ENCODE measurements at regions not wholly inside any gene's neighbourhood (a gene's known extent, or its start where the extent isn't known, plus 50 kb on each side); places are given as distances from the start of the nearest gene placed in this dataset.

DNA sequence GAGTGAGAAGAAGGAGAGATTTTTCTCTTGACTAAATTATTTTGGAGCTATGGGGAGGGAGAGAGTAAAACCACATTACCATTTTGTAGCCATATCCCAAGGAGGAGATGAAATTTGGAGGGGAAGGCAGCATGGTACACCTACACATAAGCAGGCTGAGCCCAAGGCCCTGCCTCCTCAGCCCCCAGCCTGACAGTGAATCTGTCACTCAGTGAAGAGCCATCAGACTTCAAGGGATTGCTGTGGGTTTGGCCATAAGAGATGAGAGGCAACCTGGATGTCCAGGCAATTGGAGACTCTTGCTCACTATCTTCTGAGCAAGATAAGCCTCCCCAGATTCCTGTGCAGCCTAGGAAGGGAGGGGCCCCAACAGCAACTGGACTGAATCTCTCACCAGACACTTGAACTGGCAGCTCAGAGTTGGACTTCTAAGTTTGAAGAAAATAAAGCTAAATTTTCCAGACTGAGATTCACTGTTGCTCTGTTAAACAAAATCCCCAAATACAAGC is 216.6 kb downstream of the SEMA6A start:
- ATAC-seq (no peak), DNase-seq (ENCODE audit: low read depth, low spot score) (no peak)
- POLR2A ChIA-PET, result no interaction called here
- CTCF ChIA-PET, result no interaction called here
- Histone ChIP-seq H3K9me3 (ENCODE audit: control insufficient read depth, insufficient read depth, low read depth, low read length) (no peaks in the 10 kb centered on the region), H3K27ac (ENCODE audit: low read length) (no peak overlapping the region), H3K27me3 (ENCODE audit: control insufficient read depth, insufficient read depth, low read length) (no peaks in the 10 kb centered on the region), H3K36me3 (ENCODE audit: control insufficient read depth, insufficient read depth, low read length) (no peaks in the 10 kb centered on the region), H3K4me3 (ENCODE audit: low read depth in 2 of 2, low read length in 2 of 2) (no peak overlapping the region), H3K4me1 (ENCODE audit: control insufficient read depth, insufficient read depth, low read length) (no peaks in the 10 kb centered on the region)
- TF ChIP-seq TCF7L2 (IDR thresholded peaks at IDR 0.05; ENCODE audit: low read depth, low read length) (no peak), POLR2AphosphoS5 (IDR thresholded peaks at IDR 0.05; ENCODE audit: low read depth, low read length) (no peak), SIN3A (IDR thresholded peaks at IDR 0.05; ENCODE audit: borderline replicate concordance, insufficient read depth, low read depth, low read length) (no peak)
- TF ChIP-seq, protein P1, sequence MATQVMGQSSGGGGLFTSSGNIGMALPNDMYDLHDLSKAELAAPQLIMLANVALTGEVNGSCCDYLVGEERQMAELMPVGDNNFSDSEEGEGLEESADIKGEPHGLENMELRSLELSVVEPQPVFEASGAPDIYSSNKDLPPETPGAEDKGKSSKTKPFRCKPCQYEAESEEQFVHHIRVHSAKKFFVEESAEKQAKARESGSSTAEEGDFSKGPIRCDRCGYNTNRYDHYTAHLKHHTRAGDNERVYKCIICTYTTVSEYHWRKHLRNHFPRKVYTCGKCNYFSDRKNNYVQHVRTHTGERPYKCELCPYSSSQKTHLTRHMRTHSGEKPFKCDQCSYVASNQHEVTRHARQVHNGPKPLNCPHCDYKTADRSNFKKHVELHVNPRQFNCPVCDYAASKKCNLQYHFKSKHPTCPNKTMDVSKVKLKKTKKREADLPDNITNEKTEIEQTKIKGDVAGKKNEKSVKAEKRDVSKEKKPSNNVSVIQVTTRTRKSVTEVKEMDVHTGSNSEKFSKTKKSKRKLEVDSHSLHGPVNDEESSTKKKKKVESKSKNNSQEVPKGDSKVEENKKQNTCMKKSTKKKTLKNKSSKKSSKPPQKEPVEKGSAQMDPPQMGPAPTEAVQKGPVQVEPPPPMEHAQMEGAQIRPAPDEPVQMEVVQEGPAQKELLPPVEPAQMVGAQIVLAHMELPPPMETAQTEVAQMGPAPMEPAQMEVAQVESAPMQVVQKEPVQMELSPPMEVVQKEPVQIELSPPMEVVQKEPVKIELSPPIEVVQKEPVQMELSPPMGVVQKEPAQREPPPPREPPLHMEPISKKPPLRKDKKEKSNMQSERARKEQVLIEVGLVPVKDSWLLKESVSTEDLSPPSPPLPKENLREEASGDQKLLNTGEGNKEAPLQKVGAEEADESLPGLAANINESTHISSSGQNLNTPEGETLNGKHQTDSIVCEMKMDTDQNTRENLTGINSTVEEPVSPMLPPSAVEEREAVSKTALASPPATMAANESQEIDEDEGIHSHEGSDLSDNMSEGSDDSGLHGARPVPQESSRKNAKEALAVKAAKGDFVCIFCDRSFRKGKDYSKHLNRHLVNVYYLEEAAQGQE (IDR thresholded peaks at IDR 0.05; ENCODE audit: insufficient read depth in 1 of 2, low read depth in 2 of 2, low read length in 1 of 2), result no peak
- TF ChIP-seq, protein P2, sequence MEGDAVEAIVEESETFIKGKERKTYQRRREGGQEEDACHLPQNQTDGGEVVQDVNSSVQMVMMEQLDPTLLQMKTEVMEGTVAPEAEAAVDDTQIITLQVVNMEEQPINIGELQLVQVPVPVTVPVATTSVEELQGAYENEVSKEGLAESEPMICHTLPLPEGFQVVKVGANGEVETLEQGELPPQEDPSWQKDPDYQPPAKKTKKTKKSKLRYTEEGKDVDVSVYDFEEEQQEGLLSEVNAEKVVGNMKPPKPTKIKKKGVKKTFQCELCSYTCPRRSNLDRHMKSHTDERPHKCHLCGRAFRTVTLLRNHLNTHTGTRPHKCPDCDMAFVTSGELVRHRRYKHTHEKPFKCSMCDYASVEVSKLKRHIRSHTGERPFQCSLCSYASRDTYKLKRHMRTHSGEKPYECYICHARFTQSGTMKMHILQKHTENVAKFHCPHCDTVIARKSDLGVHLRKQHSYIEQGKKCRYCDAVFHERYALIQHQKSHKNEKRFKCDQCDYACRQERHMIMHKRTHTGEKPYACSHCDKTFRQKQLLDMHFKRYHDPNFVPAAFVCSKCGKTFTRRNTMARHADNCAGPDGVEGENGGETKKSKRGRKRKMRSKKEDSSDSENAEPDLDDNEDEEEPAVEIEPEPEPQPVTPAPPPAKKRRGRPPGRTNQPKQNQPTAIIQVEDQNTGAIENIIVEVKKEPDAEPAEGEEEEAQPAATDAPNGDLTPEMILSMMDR (IDR thresholded peaks at IDR 0.05), result no peak
- BruUV-seq (replicated peaks), result no TSS peak
- intact Hi-C loops (cut with micrococcal nuclease; ENCODE audit: unreplicated experiment), result no loop called here
- in situ Hi-C loops (cut with HindIII; ENCODE audit: low pct_unique_long_range_greater_than_20kb, low sequenced_read_pairs), result no loop called here

DNA sequence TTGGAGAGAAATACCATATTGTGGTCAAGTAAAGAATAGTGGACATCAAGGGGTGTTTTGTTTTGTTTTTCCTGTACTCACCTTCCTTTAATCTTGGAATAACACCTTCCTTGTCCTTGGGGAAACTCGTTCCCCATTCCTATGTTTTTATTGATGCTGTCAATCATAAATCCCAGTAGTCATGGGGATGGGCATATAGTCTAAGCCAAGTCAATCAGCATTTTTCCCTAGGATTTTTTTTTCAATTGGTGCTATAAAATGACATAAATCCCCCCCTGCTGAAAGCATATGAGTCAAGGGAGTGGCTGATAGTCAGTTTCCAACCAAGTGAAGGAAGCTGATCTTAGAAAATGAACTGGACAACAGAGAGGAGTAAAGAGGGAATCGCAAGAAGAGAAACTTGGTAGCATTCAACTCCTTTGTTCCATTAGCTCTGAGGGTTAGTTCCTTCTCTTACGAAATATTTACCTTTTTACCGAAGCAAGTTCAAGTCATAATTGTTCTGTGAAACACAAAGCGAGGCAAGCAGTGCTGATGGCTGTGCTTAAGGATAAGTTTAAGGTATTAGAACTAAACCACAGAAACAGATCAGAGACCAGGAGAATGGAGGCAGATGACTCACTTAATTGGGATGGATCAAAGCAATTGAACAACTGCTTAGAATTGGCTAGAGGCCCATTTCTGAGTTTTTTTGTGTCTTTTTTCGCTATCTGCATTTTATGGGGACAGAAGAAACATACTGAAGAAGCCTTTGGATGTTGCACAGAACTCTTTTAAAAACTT is 218.6 kb downstream of the SEMA6A start:
- in situ Hi-C loops (cut with HindIII; ENCODE audit: low pct_unique_long_range_greater_than_20kb, low sequenced_read_pairs), result no loop called here
- no peak for ATAC-seq
- ChIA-PET CTCF (no interaction called here), POLR2A (no interaction called here)
- no peaks in the 10 kb centered on the region for H3K36me3 ChIP-seq (ENCODE audit: control insufficient read depth, insufficient read depth, low read length)
- H3K9me3 ChIP-seq (ENCODE audit: control insufficient read depth, insufficient read depth, low read depth, low read length), result no peaks in the 10 kb centered on the region
- intact Hi-C loops (cut with micrococcal nuclease; ENCODE audit: unreplicated experiment), result no loop called here
- no peaks in the 10 kb centered on the region for H3K27me3 ChIP-seq (ENCODE audit: control insufficient read depth, insufficient read depth, low read length)
- DNase-seq (ENCODE audit: low read depth, low spot score), result no peak
- no TSS peak for BruUV-seq (replicated peaks)
- no peak overlapping the region for H3K27ac ChIP-seq (ENCODE audit: low read length)
- no peak overlapping the region for H3K4me3 ChIP-seq (ENCODE audit: low read depth in 2 of 2, low read length in 2 of 2)
- H3K4me1 ChIP-seq (ENCODE audit: control insufficient read depth, insufficient read depth, low read length), result no peaks in the 10 kb centered on the region
- TF ChIP-seq TCF7L2 (IDR thresholded peaks at IDR 0.05; ENCODE audit: low read depth, low read length) (no peak), SIN3A (IDR thresholded peaks at IDR 0.05; ENCODE audit: borderline replicate concordance, insufficient read depth, low read depth, low read length) (no peak), POLR2AphosphoS5 (IDR thresholded peaks at IDR 0.05; ENCODE audit: low read depth, low read length) (no peak)
- TF ChIP-seq, protein P1 (IDR thresholded peaks at IDR 0.05; ENCODE audit: insufficient read depth in 1 of 2, low read depth in 2 of 2, low read length in 1 of 2), result no peak
- TF ChIP-seq, protein P2 (IDR thresholded peaks at IDR 0.05), result no peak

All from Panc1 (cell line).